GM21529 (cell line): ENCODE measurements at regions not wholly inside any gene's neighbourhood (a gene's known extent, or its start where the extent isn't known, plus 50 kb on each side); places are given as distances from the start of the nearest gene placed in this dataset.
"Not testable (repeated sequence)": the region's sequence is repeated elsewhere in the genome, so short reads cannot be mapped to it uniquely, and the experiment has no call there.

ENCODE experiments used
- ATAC-seq: cut with Tn5 transposase; IDR thresholded peaks from one replicate; pipeline ENCODE4 v1.9.1; 2021; ENCODE audit not compliant: unreplicated experiment

DNA sequence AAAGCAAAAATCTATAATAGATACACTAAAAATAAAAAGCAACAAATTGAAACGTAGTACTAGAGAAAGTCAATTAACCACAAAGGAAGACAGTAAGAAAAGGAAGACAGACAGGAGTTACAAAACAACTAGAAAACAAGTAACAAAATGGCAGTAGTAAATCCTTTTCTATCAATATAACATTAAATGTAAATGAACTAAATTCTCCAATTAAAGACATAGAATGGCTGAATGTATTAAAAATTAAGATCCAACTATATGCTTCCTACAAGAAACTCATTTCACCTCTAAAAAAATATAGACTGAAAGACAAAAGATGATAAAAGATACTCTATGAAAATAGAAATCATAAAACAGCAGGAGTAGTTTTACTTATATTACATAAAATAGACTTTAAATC lies 79.1 kb downstream of the CTH start:
- ATAC-seq, result no peak

DNA sequence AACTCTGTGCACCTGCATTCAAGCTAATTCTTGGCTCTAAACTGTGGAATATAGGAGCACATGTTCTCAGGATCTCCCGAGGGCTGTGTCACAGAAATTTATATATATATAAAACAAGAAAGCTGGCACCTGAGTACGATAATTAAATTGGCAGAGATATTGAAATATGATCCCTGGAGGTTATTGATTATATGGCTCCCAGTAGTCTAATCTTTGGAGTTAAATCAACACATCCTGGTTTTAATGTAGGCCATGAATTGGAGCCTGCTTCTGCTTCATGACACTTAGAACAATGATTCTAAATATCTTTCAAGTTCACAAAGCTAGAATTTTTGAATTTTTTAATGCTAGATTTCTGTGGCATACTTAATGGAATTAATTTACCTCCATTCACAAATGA lies 84.3 kb downstream of the CTH start:
- ATAC-seq, result no peak

DNA sequence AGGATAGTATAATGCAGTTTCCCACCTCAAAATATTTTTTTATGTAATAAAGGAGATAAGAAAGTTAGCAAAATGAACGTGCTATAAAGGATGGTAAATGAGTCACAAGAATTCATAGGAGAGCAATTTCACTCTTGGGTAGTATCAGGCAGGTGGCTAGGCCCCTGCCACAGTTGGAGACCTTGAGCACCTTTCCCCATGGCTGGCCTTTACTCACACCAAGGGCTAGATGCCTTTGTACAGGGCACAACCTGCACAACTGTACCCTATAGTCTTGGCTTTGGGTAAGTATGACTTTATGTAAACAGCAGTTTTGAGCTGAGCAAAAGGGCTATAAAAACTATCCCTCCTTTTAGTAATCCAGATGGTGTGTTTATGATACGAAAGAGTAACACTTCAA lies 85.1 kb downstream of the CTH start:
- ATAC-seq, result no peak

DNA sequence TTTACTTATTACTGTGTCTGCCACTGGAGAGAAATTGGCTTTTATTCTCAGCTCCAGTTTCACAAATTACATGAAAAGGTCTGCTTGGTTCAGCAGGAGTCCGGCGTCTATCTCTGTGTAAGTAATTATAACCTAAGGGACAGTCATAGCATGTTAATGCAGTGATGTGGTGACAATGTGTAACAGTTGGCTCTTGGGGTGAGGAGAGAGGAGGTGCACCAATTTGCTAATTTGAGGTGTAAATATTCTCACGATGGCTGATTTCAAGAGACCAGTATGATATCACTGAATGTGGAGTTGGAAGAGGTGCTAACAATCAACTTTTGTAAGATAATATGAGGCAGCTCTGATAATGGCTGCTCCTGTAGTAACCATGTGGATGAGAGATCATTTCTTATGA lies 86.1 kb downstream of the CTH start:
- no peak for ATAC-seq

DNA sequence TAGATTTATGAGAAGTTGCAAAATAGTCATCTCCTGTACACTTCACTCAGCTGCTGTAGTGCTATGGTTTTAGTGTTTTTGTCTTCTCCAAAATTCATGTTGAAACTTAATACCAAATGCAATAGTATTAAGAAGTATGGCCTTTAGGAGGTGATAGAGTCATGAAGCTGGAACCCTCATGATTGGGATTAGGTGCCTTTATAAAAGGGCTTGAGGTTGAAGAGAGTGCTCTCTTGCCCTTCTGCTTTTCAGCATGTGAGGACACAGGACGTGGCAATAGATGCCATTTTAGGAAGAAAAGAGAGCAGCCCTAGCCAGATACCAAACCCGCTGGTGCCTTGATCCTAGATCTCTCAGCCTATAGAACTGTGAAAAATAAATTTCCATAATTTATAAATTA lies 87.6 kb downstream of the CTH start:
- no peak for ATAC-seq

DNA sequence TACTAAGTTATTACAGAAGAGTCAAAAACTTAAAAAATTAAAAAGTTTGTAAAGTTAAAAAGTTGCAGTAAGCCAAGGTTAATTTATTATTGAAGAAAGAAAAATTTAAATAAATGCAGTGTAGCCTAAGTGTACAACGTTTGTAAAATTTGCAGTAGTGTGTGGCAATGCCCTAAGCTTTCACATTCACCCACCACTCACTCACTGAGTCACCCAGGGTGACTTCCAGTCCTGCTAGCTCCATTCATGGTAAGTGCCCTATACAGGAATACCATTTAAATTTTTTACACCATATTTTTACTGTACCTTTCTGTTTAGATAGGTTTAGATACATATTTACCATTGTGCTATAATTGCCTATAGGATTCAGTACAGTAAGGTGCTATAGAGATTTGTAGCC lies 88.6 kb downstream of the CTH start:
- ATAC-seq, result no peak

DNA sequence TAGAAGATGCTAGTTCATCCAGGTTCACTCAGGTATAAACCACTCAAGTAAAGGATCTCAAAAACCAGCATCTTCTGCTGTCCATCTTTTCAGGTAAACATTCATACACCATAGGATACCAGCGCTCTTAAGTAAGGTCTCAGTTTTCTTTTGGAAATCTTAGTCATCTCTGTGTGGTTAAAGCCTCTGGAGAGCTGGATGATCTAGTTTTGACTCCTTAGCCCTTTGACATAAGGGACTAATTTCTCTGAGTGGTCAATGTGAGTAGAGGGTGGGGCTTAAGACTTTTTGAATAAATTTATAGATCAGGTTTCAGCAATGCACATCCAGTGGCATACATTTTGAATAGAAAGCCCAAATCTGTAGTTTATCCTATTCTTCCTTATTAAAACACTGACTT lies 92.3 kb downstream of the CTH start:
- ATAC-seq, result no peak

DNA sequence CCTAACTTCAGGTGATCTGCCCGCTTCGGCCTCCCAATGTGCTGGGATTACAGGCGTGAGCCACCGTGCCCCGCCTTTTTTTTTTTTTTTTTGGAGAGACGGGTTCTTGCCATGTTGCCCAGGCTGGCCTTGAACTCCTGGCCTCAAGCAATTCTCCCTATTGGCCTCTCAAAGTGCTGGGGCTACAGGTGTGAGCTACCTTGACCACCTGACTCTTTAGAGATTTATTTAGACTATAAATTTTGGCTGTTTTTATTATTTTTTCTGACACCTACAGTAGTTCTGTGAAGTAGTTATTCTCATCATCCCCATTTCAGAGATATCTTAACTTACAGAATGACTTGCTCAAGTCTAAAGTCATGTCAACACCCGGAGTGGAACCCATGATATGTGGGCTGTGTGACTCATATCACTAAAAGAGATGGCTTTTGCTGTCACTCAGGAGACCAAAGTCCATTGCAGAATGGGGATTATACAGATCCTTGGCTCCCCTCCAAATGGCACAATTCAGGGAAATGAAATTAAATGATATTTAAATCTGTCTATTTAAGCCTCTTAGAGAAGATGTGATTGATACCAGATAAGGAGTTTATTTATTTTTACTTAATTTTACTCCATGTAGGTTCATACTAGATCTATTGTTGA lies 93.2 kb downstream of the CTH start:
- peak; percentile 99 for ATAC-seq

DNA sequence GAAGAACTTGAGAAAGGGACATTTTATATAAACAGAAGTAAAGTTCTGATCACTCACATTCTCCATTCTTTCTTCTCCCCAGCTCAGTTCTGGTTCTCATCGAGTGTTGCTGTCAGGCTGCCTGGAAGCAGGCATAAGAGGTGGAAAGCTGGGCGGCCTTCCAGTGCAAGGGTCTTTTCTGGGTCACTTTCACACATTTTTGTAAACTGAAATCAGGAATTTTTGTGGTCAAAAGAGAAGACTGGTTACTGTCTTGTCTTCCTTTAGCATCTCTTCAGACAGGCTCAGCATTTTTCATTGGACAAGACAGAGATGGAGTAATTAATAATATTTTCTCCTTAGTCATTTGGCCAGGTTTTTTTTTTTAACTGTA lies 93.7 kb downstream of the CTH start:
- peak; percentile 27 for ATAC-seq

DNA sequence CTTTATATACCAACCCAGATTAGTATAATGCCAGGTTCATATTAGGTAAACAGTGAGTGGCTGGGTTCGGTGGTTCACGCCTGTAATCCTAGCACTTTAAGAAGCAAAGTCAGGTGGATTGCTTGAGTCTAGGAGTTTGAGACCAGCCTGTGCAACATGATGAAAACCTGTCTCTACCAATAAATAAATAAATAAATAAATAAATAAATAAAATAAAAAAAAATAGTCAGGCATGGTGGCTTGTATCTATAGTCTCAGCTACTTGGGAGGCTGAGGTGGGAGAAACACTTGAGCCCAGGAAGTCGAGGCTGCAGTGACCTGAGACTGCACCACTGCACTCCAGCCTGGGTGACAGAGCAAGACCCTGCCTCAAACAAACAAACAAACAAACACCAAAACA lies 96.9 kb downstream of the CTH start:
- ATAC-seq, result not testable (repeated sequence)

DNA sequence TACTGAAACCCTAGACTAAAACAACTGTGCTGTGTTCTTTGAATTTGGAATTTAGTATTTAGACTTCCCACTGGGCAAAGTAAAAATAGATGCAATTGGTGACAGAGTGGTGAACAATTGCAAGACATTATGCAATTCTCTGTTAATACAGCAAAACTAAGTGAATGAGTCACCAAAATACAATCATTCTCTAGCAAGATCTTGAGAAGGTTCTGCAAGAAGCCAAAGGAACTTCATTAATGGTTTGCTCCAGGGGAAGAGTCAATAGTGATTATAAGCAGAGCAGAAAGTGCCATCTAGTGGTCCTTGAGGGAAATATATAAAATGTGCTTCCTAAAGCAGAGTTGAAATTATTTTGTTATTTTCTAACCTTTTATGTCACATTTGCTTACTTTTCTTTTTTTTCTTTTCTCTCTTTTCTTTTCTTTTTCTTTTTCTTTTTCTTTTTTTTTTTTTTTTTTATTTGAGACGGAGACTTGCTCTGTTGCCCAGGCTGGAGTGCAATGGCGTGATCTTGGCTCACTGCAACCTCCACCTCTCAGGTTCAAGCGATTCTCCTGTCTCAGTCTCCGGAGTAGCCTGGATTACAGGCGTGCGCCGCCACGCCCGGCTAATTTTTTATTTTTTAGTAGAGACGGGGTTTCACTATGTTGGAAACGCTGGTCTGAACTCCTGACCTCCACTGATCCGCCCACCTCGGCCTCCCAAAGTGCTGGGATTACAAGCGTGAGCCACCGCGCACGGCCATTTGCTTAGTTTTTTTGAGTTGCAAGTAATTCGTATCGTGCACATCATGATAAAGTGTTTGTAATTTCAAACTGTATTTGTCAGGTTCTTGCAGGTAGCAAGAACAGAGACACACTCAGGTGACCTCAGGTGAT lies 99.2 kb downstream of the CTH start:
- ATAC-seq, result peak; percentile 92

DNA sequence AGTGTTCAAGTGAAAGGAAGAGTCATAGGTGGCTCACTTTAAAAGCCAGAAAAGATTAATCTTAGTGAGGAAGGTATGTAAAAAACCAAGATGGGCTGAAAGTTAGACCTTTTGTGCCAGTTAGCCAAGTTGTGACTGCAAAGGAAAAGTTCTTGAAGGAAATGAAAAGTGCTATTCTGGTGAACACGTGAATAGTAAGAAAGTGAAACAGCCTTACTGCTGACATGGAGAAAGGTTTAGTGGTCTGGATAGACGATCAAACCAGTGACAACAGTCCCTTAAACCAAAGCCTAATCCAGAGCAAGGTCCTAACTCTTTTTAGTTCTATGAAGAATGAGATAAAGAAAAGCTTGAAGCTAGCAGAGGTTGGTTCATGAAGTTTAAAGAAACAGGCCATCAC lies 106.4 kb downstream of the CTH start:
- ATAC-seq, result peak; percentile 78

DNA sequence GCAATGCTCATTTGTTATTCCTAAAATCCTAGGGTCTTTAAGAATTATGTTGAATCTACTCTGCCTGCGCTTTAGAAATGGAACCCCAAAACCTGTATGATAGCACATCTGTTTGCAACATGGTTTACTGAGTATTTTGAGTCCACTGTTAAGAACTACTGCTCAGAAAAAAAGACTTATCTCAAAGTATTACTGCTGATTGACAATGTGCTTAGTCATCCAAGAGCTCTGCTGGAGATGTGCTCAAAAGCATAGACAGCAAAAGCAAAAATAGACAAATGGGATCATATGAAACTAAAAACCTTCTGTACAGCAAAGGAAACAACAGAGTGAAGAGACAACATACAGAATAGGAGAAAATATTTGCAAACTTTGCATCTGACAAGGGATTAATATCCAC lies 107.0 kb downstream of the CTH start:
- ATAC-seq, result peak; percentile 34

DNA sequence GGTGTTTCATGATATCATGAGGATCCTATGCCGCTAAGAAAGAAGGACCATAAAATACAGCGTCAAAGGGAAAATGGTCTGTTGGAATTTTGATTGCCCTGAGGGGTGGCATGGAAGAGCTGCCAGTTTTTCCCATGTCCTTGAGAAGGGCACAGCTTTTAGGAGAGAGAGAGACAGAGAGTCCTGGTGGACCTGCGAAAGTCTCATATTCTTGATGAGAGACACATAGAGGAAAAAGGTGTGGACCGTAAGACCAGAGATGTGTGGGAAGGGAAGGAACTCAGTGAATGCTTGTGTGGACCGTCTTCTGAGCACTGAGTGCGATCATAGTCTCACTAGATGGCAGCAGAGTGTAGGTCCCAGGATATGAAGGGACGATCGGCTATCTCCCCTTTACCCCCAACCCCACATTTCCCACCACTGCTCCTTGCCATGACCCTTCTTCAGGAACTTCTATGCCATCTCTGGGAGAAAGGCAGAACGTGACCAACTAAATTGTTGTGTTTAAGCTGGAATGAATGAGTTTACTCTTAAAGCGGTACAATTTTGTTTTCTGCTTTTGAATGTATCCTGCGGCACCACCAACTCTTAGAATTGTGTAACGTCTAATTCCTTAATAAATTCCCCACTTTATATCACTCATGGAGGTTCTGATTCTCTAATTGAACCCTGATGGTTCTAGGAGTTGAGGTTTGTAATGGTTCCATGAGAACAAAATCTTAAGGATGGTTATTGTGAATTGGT lies 117.7 kb downstream of the CTH start:
- ATAC-seq, result no peak

DNA sequence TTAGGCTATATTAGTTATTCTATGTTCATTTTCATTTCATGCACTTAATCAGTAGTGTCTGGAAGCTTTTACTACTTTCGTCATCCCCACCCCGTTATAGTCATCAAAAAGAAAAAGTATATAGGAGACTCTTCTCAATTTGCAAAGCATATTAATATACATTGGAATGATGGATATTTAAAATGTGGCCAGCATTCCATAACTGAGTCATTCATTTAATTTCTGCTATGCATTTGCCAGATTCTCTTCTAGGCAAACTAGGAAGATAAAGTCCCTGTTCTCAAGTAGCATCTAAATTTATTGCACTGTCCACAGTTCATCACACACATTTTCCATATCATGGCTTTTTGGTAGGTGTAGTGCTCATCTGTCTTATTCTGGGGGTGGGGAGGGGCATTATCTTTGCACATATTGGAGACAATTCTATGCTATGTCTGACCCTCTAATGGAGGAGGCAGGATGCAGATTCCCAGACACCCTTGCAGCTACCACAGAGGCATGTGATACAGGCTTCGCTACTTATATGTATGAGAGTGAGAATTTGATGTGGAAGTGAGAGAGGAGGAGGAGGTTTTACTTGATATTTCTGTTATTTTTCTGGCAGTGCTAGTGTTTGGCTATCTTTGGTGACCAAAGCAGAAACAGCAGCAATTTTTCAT lies 125.8 kb downstream of the CTH start:
- ATAC-seq, result no peak

DNA sequence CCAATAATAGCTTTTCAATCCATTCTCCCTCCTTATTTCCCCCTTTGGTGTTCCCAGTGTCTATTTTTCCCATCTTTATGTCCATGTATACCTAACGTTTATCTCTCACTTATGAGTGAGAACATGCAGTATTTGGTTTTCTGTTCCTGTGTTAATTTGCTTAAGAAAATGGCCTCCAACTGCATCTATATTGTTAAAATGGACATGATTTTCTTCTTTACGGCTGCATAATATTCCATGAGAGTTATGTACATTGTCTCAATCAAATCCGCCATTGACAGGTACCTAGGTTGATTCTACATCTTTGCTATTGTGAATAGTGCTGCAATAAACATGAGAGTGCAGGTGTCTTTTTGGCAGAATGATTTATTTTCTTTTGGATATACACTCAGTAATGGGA lies 126.7 kb downstream of the CTH start:
- ATAC-seq, result no peak

DNA sequence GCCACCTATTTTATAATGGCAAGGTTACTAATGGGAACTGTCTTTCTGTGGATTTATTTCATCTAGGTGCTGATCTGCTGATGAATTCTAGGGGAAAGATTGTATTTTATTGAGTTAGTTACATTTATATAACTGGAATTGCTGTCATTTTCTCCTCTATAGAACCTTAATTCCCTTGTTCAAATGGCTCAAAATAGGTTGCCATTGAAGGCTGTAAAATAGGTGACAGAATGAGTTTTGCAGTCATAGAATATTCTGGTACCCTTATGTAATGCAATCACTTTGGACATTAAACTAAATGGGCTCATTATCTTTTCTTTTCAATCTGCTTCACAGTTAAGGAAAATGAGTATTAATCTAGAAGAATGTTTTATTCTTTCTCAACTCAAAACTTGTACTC lies 131.0 kb downstream of the CTH start:
- ATAC-seq, result no peak

DNA sequence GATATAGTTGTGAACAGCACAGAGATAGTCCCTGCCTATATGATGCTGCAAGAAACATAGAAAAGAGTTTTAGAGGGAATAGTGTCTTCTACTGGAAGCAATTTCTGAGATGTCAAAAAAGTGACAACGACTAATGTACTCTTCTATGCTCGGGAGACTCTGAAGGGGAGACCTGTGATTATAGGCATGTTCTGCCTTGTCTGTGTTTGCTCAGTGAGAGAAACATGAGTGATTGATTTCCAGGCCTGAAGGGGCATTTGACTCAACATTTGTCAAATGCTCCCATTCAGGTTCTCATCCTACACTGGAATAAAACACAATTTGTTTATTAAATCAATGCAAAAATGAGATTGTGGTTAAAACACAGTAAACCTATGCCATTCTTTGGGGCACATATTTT lies 131.8 kb downstream of the CTH start:
- no peak for ATAC-seq

DNA sequence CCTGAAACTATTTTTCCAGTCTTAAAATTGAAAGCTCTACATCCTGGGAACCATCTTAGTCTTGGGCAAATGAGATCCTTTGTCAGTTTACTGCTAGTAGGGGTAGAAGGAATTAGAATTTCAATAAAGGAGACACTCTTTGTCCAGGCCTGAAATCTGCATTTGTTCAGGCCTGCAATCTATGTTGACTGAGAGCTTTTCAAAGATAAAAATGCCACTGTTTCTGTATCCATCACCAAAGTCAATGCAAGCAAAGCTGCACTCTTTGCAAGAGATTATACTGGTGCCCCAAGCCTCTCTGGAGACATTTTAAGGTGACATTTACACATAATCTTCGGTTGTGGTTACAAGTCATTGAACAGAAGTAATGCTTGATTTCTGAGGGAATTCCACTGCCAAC lies 135.7 kb downstream of the CTH start:
- ATAC-seq, result no peak

DNA sequence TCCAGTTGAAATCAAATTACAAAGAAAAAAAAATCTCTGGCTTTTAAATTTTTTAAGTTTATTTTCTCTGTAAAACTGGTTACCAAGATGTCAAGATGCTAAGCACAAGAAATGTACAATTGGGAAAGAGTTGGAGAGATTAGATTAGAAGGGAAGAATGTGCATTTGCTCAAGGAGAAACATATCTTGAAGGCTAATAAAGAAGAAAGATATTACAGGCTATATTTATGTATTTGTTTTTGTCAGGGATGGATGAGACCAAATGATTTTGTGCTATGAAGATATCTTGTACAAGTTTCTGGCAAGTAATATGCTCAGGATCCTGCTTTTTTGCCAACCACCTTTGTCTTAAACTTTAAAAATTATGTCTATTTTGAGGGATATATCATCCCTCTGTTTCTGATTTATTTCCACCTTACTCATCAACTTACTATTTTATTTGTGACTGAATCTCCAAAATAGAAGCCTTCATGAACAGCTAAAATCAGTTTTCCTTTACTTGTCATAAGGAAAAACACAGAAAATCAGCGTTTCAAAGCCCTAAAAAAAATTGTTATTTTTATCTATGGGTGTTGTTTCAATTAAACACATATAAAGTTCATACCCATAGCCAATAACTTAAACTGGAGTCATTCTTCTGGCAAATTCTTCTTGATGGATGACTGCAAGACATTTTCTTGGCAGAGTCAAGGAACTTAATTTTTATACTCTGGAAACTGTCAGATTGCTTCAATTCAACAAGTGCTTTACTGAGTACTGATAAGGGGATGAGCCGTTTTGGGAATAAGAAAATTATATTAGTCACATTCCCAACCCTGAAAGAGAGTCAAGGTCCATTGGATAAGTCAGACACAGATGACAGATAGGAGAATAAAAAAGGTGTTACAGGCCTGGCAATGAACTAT lies 141.8 kb downstream of the CTH start:
- no peak for ATAC-seq

DNA sequence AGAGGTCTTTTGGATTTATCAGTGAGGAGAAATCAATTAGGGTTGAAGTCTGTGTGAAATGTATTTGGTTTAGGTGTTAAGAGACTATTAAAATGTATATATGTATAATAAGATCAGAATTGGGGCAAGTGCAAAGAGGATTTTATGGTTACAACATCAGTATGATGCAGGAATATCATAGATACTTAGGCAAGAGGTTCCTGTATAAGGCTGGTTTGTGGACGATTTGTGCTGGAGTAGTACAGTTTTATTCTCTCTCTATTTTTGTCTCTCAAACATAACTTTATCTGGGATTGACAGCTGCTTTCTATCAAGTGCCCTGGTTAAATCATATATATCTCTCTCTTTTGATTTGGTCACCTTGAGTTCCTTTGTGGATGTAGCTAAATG lies 142.5 kb downstream of the CTH start:
- no peak for ATAC-seq
